GM23338 (cell line): ENCODE measurements at regions not wholly inside any gene's neighbourhood (a gene's known extent, or its start where the extent isn't known, plus 50 kb on each side); places are given as distances from the start of the nearest gene placed in this dataset.

Experiments used
- ATAC-seq: fragments of 200-7000 bp; cut with Tn5 transposase; 3 replicates; pipeline ENCODE4 v1.9.1; 2020
- DNase-seq: peaks from one replicate; pipeline ENCODE4 v3.0.0-alpha.2; 2015; ENCODE audit warnings: low spot score
- H2AFZ ChIP-seq: fragments of 200-600 bp; sonication (generic); 2 replicates; pipeline ENCODE4 v1.8.0; 2016; ENCODE audit warnings: antibody characterized with exemption, mild to moderate bottlenecking, moderate library complexity
- H3F3A ChIP-seq: fragments of 200-600 bp; sonication (generic); replicated peaks from 2 replicates; pipeline ENCODE4 v1.8.0; 2017; ENCODE audit warnings: antibody characterized with exemption, mixed run types, low read depth
- H3K27ac ChIP-seq: fragments of 200-600 bp; sonication (generic); 2 replicates; pipeline ENCODE4 v1.6.1; 2016; ENCODE audit warnings: low read depth
- H3K27me3 ChIP-seq: fragments of 200-600 bp; sonication (generic); 2 replicates; pipeline ENCODE4 v1.8.0; 2016; ENCODE audit warnings: mild to moderate bottlenecking, mixed run types, moderate library complexity; ENCODE audit not compliant: insufficient read depth
- H3K36me3 ChIP-seq: fragments of 200-600 bp; sonication (generic); 2 replicates; pipeline ENCODE4 v1.8.0; 2016; ENCODE audit warnings: mild to moderate bottlenecking; ENCODE audit not compliant: insufficient read depth
- H3K4me1 ChIP-seq: fragments of 200-600 bp; sonication (generic); 2 replicates; pipeline ENCODE4 v1.8.0; 2016; ENCODE audit warnings: mild to moderate bottlenecking, moderate library complexity; ENCODE audit not compliant: insufficient read depth
- H3K4me2 ChIP-seq: fragments of 200-600 bp; sonication (generic); 2 replicates; pipeline ENCODE4 v1.7.1; 2017; ENCODE audit warnings: mixed run types
- H3K4me3 ChIP-seq: fragments of 200-600 bp; sonication (generic); 2 replicates; pipeline ENCODE4 v1.6.1; 2016; ENCODE audit warnings: mixed run types
- H3K79me2 ChIP-seq: fragments of 200-600 bp; sonication (generic); replicated peaks from 2 replicates; pipeline ENCODE4 v1.8.0; 2017; ENCODE audit warnings: mild to moderate bottlenecking; ENCODE audit not compliant: insufficient read depth
- H3K9me2 ChIP-seq: fragments of 200-600 bp; sonication (generic); 2 replicates; pipeline ENCODE4 v1.8.0; 2017; ENCODE audit not compliant: insufficient read depth
- H4K20me1 ChIP-seq: fragments of 200-600 bp; sonication (generic); replicated peaks from 2 replicates; pipeline ENCODE4 v1.8.0; 2017; ENCODE audit warnings: mild to moderate bottlenecking; ENCODE audit not compliant: insufficient read depth
- H3K27ac Mint-ChIP-seq: 2 replicates; pipeline ENCODE4 v1.8.0; 2020; ENCODE audit warnings: inconsistent platforms, mild to moderate bottlenecking, moderate library complexity, mixed read lengths
- H3K27me3 Mint-ChIP-seq: 3 replicates; pipeline ENCODE4 v1.8.0; 2022; ENCODE audit warnings: low read depth, mild to moderate bottlenecking, moderate library complexity, mixed read lengths, inconsistent platforms; ENCODE audit not compliant: insufficient read depth, poor library complexity
- H3K36me3 Mint-ChIP-seq: 3 replicates; pipeline ENCODE4 v1.8.0; 2021; ENCODE audit warnings: low read depth, mild to moderate bottlenecking, inconsistent platforms, moderate library complexity, mixed read lengths
- H3K4me1 Mint-ChIP-seq: 3 replicates; pipeline ENCODE4 v1.8.0; 2020; ENCODE audit warnings: mild to moderate bottlenecking, inconsistent platforms, mixed read lengths
- H3K4me3 Mint-ChIP-seq: 3 replicates; pipeline ENCODE4 v1.8.0; 2021; ENCODE audit warnings: moderate library complexity, mild to moderate bottlenecking, inconsistent platforms, mixed read lengths
- H3K9me3 Mint-ChIP-seq: 3 replicates; pipeline ENCODE4 v1.8.0; 2020; ENCODE audit warnings: moderate library complexity, mild to moderate bottlenecking, inconsistent platforms, mixed read lengths
- CREB1 ChIP-seq: fragments of 250-450 bp; sonication (Bioruptor Pico); IDR thresholded peaks from 2 replicates; pipeline ENCODE4 v1.5.0; 2020; ENCODE audit warnings: low read depth, mild to moderate bottlenecking, moderate library complexity
- EZH2 ChIP-seq: fragments of 200-600 bp; sonication (generic); IDR thresholded peaks from one replicate; pipeline ENCODE4 v1.8.0; 2017; ENCODE audit warnings: antibody characterized with exemption, mild to moderate bottlenecking, low read depth; ENCODE audit not compliant: unreplicated experiment
- NANOG ChIP-seq: IDR thresholded peaks from 2 replicates; pipeline ENCODE4 v1.6.1; 2016; ENCODE audit warnings: antibody characterized with exemption, borderline replicate concordance
- POLR2AphosphoS5 ChIP-seq: IDR thresholded peaks from 2 replicates; pipeline ENCODE4 v1.6.1; 2016; ENCODE audit warnings: antibody characterized with exemption, low read depth
- STAT1 ChIP-seq: IDR thresholded peaks from one replicate; pipeline ENCODE4 v1.6.1; 2016; ENCODE audit warnings: antibody characterized with exemption; ENCODE audit not compliant: unreplicated experiment
- ZNF114 ChIP-seq: fragments of 250-450 bp; sonication (Bioruptor Pico); IDR thresholded peaks from 2 replicates; pipeline ENCODE4 v1.5.0; 2020; ENCODE audit warnings: mild to moderate bottlenecking, moderate library complexity
- TF ChIP-seq, protein P1 (sequence below), 2 experiments: fragments of 200-600 bp in 1 of 2; sonication (generic) in 1 of 2; conservative IDR thresholded peaks; 2 replicates each; pipeline versions ENCODE4 v1.5.1 to v1.6.1; 2016 to 2017; ENCODE audit warnings: antibody characterized with exemption in 2 of 2, low read depth in 2 of 2, mild to moderate bottlenecking in 2 of 2, moderate library complexity in 1 of 2
- TF ChIP-seq, protein P2 (sequence below): IDR thresholded peaks from 2 replicates; pipeline ENCODE4 v1.6.1; 2016; ENCODE audit warnings: antibody characterized with exemption
- TF ChIP-seq, protein P3 (sequence below): IDR thresholded peaks from one replicate; pipeline ENCODE4 v1.6.1; 2018; ENCODE audit warnings: antibody characterized with exemption; ENCODE audit not compliant: unreplicated experiment

DNA sequence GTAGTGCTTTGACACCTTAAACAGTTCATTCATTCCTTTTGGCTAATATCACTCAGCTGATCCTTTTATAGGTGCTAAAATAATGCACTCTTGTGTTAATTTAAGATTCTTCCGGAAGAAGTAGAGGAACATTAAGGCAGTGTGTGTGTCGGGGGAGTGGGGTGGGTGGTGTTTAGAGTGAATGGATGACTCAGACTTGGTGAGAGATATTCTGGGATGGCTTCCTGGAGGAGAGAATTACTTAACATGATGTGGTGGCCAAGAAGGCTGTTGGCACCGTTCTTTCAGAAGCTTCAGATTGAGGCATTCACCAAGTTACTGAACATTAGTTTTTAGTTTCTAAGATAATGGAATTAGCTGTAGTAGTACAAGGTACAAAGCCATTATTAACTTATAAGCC, 125.6 kb upstream of the ROPN1 start:
- H3K4me3 Mint-ChIP-seq, result no peak overlapping the region
- H3K4me2 ChIP-seq, result no peak overlapping the region

DNA sequence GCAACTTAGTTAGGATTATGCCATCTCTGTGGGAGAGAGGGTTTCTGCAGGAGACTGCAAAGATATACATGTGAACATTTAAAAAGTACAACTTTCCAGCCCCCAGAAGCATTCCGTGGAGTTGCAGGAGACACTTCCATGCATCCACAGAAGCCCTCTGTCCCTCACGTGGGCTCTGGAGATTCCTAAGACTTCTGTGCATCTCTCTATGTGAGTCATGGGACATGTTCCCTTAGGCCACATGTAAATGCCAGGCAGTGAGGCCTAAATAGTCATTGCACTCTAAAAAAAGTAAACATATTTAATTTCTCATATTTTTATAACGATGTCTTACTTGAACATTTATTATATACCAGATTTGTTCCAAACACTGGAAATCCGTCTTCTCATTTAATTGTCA, 126.5 kb upstream of the ROPN1 start:
- Mint-ChIP-seq H3K36me3 (no peaks in the 10 kb centered on the region), H3K4me3 (no peak overlapping the region), H3K4me1 (peaks cover 12% of the 10 kb centered on the region; the same call in 2 of the 3 replicates), H3K27me3 (no peaks in the 10 kb centered on the region), H3K9me3 (no peaks in the 10 kb centered on the region), H3K27ac (no peak overlapping the region)
- ATAC-seq (no peak), DNase-seq (no peak)
- no peaks in the 10 kb centered on the region for H3F3A ChIP-seq
- no peaks in the 10 kb centered on the region for H3K4me1 ChIP-seq
- no peaks in the 10 kb centered on the region for H3K79me2 ChIP-seq
- no peak overlapping the region for H3K4me2 ChIP-seq
- no peak overlapping the region for H2AFZ ChIP-seq
- no peak overlapping the region for H3K27ac ChIP-seq
- H3K4me3 ChIP-seq, result no peak overlapping the region
- no peaks in the 10 kb centered on the region for H3K27me3 ChIP-seq
- H3K36me3 ChIP-seq, result no peaks in the 10 kb centered on the region
- H4K20me1 ChIP-seq, result no peaks in the 10 kb centered on the region
- peaks cover 9% of the 10 kb centered on the region; the same call in 1 of the 2 replicates for H3K9me2 ChIP-seq
- no peak for TF ChIP-seq STAT1
- TF ChIP-seq, protein P1, sequence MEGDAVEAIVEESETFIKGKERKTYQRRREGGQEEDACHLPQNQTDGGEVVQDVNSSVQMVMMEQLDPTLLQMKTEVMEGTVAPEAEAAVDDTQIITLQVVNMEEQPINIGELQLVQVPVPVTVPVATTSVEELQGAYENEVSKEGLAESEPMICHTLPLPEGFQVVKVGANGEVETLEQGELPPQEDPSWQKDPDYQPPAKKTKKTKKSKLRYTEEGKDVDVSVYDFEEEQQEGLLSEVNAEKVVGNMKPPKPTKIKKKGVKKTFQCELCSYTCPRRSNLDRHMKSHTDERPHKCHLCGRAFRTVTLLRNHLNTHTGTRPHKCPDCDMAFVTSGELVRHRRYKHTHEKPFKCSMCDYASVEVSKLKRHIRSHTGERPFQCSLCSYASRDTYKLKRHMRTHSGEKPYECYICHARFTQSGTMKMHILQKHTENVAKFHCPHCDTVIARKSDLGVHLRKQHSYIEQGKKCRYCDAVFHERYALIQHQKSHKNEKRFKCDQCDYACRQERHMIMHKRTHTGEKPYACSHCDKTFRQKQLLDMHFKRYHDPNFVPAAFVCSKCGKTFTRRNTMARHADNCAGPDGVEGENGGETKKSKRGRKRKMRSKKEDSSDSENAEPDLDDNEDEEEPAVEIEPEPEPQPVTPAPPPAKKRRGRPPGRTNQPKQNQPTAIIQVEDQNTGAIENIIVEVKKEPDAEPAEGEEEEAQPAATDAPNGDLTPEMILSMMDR (conservative IDR thresholded peaks at IDR 0.05; ENCODE audit: low read depth in 2 of 2), result no peak
- TF ChIP-seq EZH2, result no peak
- no peak for TF ChIP-seq NANOG
- TF ChIP-seq, protein P2, sequence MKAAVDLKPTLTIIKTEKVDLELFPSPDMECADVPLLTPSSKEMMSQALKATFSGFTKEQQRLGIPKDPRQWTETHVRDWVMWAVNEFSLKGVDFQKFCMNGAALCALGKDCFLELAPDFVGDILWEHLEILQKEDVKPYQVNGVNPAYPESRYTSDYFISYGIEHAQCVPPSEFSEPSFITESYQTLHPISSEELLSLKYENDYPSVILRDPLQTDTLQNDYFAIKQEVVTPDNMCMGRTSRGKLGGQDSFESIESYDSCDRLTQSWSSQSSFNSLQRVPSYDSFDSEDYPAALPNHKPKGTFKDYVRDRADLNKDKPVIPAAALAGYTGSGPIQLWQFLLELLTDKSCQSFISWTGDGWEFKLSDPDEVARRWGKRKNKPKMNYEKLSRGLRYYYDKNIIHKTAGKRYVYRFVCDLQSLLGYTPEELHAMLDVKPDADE, result no peak
- TF ChIP-seq POLR2AphosphoS5, result no peak

More for the DNA sequence above, 125.6 kb upstream of the ROPN1 start:
- no peak for DNase-seq
- Mint-ChIP-seq H3K27ac (no peak overlapping the region), H3K36me3 (no peaks in the 10 kb centered on the region), H3K27me3 (no peaks in the 10 kb centered on the region), H3K4me1 (peaks cover 16% of the 10 kb centered on the region), H3K9me3 (no peaks in the 10 kb centered on the region)
- Histone ChIP-seq H3F3A (no peaks in the 10 kb centered on the region), H3K4me1 (no peaks in the 10 kb centered on the region), H3K4me3 (no peak overlapping the region), H4K20me1 (no peaks in the 10 kb centered on the region), H3K79me2 (no peaks in the 10 kb centered on the region), H3K9me2 (peaks cover 9% of the 10 kb centered on the region; the same call in 1 of the 2 replicates), H2AFZ (no peak overlapping the region), H3K36me3 (no peaks in the 10 kb centered on the region), H3K27ac (no peak overlapping the region), H3K27me3 (no peaks in the 10 kb centered on the region)
- TF ChIP-seq ZNF114 (no peak), NANOG (no peak), STAT1 (no peak), CREB1 (no peak)
- TF ChIP-seq, protein P1 (conservative IDR thresholded peaks at IDR 0.05; ENCODE audit: low read depth in 2 of 2), result no peak
- TF ChIP-seq, protein P2, result no peak
- TF ChIP-seq, protein P3, sequence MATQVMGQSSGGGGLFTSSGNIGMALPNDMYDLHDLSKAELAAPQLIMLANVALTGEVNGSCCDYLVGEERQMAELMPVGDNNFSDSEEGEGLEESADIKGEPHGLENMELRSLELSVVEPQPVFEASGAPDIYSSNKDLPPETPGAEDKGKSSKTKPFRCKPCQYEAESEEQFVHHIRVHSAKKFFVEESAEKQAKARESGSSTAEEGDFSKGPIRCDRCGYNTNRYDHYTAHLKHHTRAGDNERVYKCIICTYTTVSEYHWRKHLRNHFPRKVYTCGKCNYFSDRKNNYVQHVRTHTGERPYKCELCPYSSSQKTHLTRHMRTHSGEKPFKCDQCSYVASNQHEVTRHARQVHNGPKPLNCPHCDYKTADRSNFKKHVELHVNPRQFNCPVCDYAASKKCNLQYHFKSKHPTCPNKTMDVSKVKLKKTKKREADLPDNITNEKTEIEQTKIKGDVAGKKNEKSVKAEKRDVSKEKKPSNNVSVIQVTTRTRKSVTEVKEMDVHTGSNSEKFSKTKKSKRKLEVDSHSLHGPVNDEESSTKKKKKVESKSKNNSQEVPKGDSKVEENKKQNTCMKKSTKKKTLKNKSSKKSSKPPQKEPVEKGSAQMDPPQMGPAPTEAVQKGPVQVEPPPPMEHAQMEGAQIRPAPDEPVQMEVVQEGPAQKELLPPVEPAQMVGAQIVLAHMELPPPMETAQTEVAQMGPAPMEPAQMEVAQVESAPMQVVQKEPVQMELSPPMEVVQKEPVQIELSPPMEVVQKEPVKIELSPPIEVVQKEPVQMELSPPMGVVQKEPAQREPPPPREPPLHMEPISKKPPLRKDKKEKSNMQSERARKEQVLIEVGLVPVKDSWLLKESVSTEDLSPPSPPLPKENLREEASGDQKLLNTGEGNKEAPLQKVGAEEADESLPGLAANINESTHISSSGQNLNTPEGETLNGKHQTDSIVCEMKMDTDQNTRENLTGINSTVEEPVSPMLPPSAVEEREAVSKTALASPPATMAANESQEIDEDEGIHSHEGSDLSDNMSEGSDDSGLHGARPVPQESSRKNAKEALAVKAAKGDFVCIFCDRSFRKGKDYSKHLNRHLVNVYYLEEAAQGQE, result no peak
- ATAC-seq, result no peak
